Karpas-422 (cell line): ENCODE measurements at regions not wholly inside any gene's neighbourhood (a gene's known extent, or its start where the extent isn't known, plus 50 kb on each side); places are given as distances from the start of the nearest gene placed in this dataset.
"Not testable (repeated sequence)": the region's sequence is repeated elsewhere in the genome, so short reads cannot be mapped to it uniquely, and the experiment has no call there.

Source experiments
- DNase-seq: peaks from one replicate; pipeline ENCODE4 v3.0.0-alpha.2; 2015
- H2AFZ ChIP-seq: fragments of 200-600 bp; sonication (generic); 2 replicates; pipeline ENCODE4 v1.6.1; 2014; ENCODE audit warnings: antibody characterized with exemption, low read length, mixed read lengths
- H3K27ac ChIP-seq: fragments of 200-600 bp; sonication (generic); 2 replicates; pipeline ENCODE4 v1.5.1; 2014; ENCODE audit warnings: mild to moderate bottlenecking, low read length, moderate library complexity
- H3K27me3 ChIP-seq: fragments of 200-600 bp; sonication (generic); 2 replicates; pipeline ENCODE4 v1.6.1; 2014; ENCODE audit warnings: low read length, mixed read lengths
- H3K36me3 ChIP-seq: fragments of 200-600 bp; sonication (generic); 2 replicates; pipeline ENCODE4 v1.6.1; 2014; ENCODE audit warnings: low read length, mixed read lengths; ENCODE audit not compliant: insufficient read depth
- H3K4me1 ChIP-seq: fragments of 200-600 bp; sonication (generic); 2 replicates; pipeline ENCODE4 v1.6.1; 2014; ENCODE audit warnings: mild to moderate bottlenecking, low read length, mixed read lengths
- H3K4me2 ChIP-seq: fragments of 200-600 bp; sonication (generic); 2 replicates; pipeline ENCODE4 v1.6.1; 2014; ENCODE audit warnings: low read length, low read depth, mild to moderate bottlenecking; ENCODE audit not compliant: poor library complexity, severe bottlenecking
- H3K4me3 ChIP-seq: fragments of 200-600 bp; sonication (generic); 2 replicates; pipeline ENCODE4 v1.5.1; 2014; ENCODE audit warnings: mild to moderate bottlenecking, antibody characterized with exemption, low read length, mixed read lengths
- H3K79me2 ChIP-seq: fragments of 200-600 bp; sonication (generic); 2 replicates; pipeline ENCODE4 v1.6.1; 2014; ENCODE audit warnings: mild to moderate bottlenecking, low read length, mixed read lengths
- H3K9ac ChIP-seq: fragments of 200-600 bp; sonication (generic); 2 replicates; pipeline ENCODE4 v1.6.0; 2014; ENCODE audit warnings: low read length
- H3K9me2 ChIP-seq: fragments of 200-600 bp; sonication (generic), shearing (Covaris generic); replicated peaks from 2 replicates; pipeline ENCODE4 v1.6.0; 2014; ENCODE audit warnings: mild to moderate bottlenecking, low read length, moderate library complexity; ENCODE audit not compliant: insufficient read depth
- H3K9me3 ChIP-seq: fragments of 300-700, 200-600 bp; sonication (generic); 2 replicates; pipeline ENCODE4 v1.6.1; 2014; ENCODE audit warnings: low read length, mixed read lengths
- H4K20me1 ChIP-seq: fragments of 200-600 bp; sonication (generic); 2 replicates; pipeline ENCODE4 v1.6.1; 2014; ENCODE audit warnings: mild to moderate bottlenecking, antibody characterized with exemption, low read length, low read depth; ENCODE audit not compliant: insufficient read depth

- H3K36me3 ChIP-seq, H3K27ac ChIP-seq, H3K79me2 ChIP-seq, H3K4me3 ChIP-seq, H3K9me2 ChIP-seq, H3K27me3 ChIP-seq, H3K4me1 ChIP-seq, H3K9ac ChIP-seq, H2AFZ ChIP-seq, H4K20me1 ChIP-seq, DNase-seq, H3K4me2 ChIP-seq: not testable (repeated sequence)
- H3K9me3 ChIP-seq = peaks cover 12% of the 10 kb centered on the region; the same call in 1 of the 2 replicates
Observed at GRCh38 chr9:31572190-31572589, 812.3 kb upstream of the ACO1 start.

GRCh38 chr9:31573561-31573960, 810.9 kb upstream of the ACO1 start:
- H3K27ac ChIP-seq = no peak overlapping the region
- no peak overlapping the region for H3K4me3 ChIP-seq
- H4K20me1 ChIP-seq = no peaks in the 10 kb centered on the region

GRCh38 chr9:31574006-31574765, 810.3 kb upstream of the ACO1 start:
- Histone ChIP-seq H4K20me1 (no peaks in the 10 kb centered on the region), H3K9me3 (peaks cover 12% of the 10 kb centered on the region; the same call in 1 of the 2 replicates), H3K4me1 (no peaks in the 10 kb centered on the region), H3K27me3 (no peaks in the 10 kb centered on the region), H3K36me3 (no peaks in the 10 kb centered on the region), H2AFZ (no peak overlapping the region), H3K27ac (no peak overlapping the region), H3K4me2 (no peak overlapping the region), H3K9ac (no peak overlapping the region), H3K9me2 (no peaks in the 10 kb centered on the region), H3K4me3 (no peak overlapping the region), H3K79me2 (no peaks in the 10 kb centered on the region)
- no peak for DNase-seq

More at GRCh38 chr9:31573561-31573960, 810.9 kb upstream of the ACO1 start:
- Histone ChIP-seq H3K4me1 (no peaks in the 10 kb centered on the region), H3K79me2 (no peaks in the 10 kb centered on the region), H3K4me2 (no peak overlapping the region), H3K36me3 (no peaks in the 10 kb centered on the region), H3K9ac (no peak overlapping the region), H3K9me3 (peaks cover 12% of the 10 kb centered on the region; the same call in 1 of the 2 replicates), H2AFZ (no peak overlapping the region), H3K9me2 (no peaks in the 10 kb centered on the region), H3K27me3 (no peaks in the 10 kb centered on the region)
- DNase-seq = no peak

GRCh38 chr9:31582071-31582470, 802.4 kb upstream of the ACO1 start:
- Histone ChIP-seq H3K27me3 (no peaks in the 10 kb centered on the region), H3K4me3 (no peak overlapping the region), H3K36me3 (no peaks in the 10 kb centered on the region), H3K4me2 (no peak overlapping the region), H2AFZ (no peak overlapping the region), H3K9me3 (peaks cover 10% of the 10 kb centered on the region), H4K20me1 (no peaks in the 10 kb centered on the region), H3K4me1 (no peaks in the 10 kb centered on the region), H3K9me2 (no peaks in the 10 kb centered on the region), H3K27ac (no peak overlapping the region), H3K79me2 (no peaks in the 10 kb centered on the region), H3K9ac (no peak overlapping the region)
- no peak for DNase-seq

GRCh38 chr9:31582561-31582960, 801.9 kb upstream of the ACO1 start:
- Histone ChIP-seq H3K27me3 (no peaks in the 10 kb centered on the region), H3K9me3 (peaks cover 10% of the 10 kb centered on the region), H3K4me1 (no peaks in the 10 kb centered on the region), H3K4me2 (no peak overlapping the region), H3K79me2 (no peaks in the 10 kb centered on the region), H3K9ac (no peak overlapping the region), H3K9me2 (no peaks in the 10 kb centered on the region), H3K36me3 (no peaks in the 10 kb centered on the region), H4K20me1 (no peaks in the 10 kb centered on the region), H2AFZ (no peak overlapping the region), H3K27ac (no peak overlapping the region), H3K4me3 (no peak overlapping the region)
- no peak for DNase-seq

- Histone ChIP-seq H3K9ac (no peak overlapping the region), H3K4me1 (no peaks in the 10 kb centered on the region), H3K36me3 (no peaks in the 10 kb centered on the region), H4K20me1 (no peaks in the 10 kb centered on the region), H3K9me3 (peaks cover 10% of the 10 kb centered on the region), H3K9me2 (no peaks in the 10 kb centered on the region), H3K27me3 (no peaks in the 10 kb centered on the region), H2AFZ (no peak overlapping the region), H3K4me3 (no peak overlapping the region), H3K79me2 (no peaks in the 10 kb centered on the region), H3K27ac (no peak overlapping the region), H3K4me2 (no peak overlapping the region)
- no peak for DNase-seq
Observed at GRCh38 chr9:31585158-31585557, 799.3 kb upstream of the ACO1 start.

- DNase-seq = no peak
- Histone ChIP-seq H3K36me3 (no peaks in the 10 kb centered on the region), H3K4me3 (no peak overlapping the region), H4K20me1 (no peaks in the 10 kb centered on the region), H3K9me2 (no peaks in the 10 kb centered on the region), H3K4me2 (no peak overlapping the region), H3K79me2 (no peaks in the 10 kb centered on the region), H3K27ac (no peak overlapping the region), H2AFZ (no peak overlapping the region), H3K9ac (no peak overlapping the region), H3K4me1 (no peaks in the 10 kb centered on the region), H3K9me3 (peaks cover 10% of the 10 kb centered on the region), H3K27me3 (no peaks in the 10 kb centered on the region)
Observed at GRCh38 chr9:31587146-31587545, 797.3 kb upstream of the ACO1 start.

- Histone ChIP-seq H3K36me3 (no peaks in the 10 kb centered on the region), H3K4me3 (no peak overlapping the region), H2AFZ (no peak overlapping the region), H3K79me2 (no peaks in the 10 kb centered on the region), H3K9me2 (no peaks in the 10 kb centered on the region), H3K9me3 (peaks cover 10% of the 10 kb centered on the region), H4K20me1 (no peaks in the 10 kb centered on the region), H3K27me3 (no peaks in the 10 kb centered on the region), H3K27ac (no peak overlapping the region), H3K9ac (no peak overlapping the region), H3K4me1 (no peaks in the 10 kb centered on the region), H3K4me2 (no peak overlapping the region)
- no peak for DNase-seq
Observed at GRCh38 chr9:31588006-31588405, 796.4 kb upstream of the ACO1 start.
